HepG2 (cell line): ENCODE measurements at regions not wholly inside any gene's neighbourhood (a gene's known extent, or its start where the extent isn't known, plus 50 kb on each side); places are given as distances from the start of the nearest gene placed in this dataset.

ENCODE experiments used
- ATAC-seq: fragments of 200-7000 bp; cut with Tn5 transposase; 3 replicates; pipeline ENCODE4 v1.9.1; 2020; ENCODE audit warnings: mild to moderate bottlenecking, moderate library complexity
- BruUV-seq: library from RNA; stranded (reverse); fragments of 400-500 nt; replicated peaks from 2 replicates; lab custom pipeline; 2021; lab: Mats Ljungman, UMichigan
- CTCF ChIA-PET: fragments of 300-600 bp; formaldehyde crosslinking; extraction: SDS; loops from one replicate; lab custom pipeline; 2021; ENCODE audit warnings: low total read pairs, inconsistent platforms, low intra/inter-chr PET ratio; lab: Yijun Ruan, JAX
- POLR2A ChIA-PET: fragments of 350-600 bp; sonication (Branson Sonifier 250); formaldehyde crosslinking; loops from one replicate; lab custom pipeline; 2020; ENCODE audit warnings: antibody characterized with exemption, inconsistent platforms; lab: Yijun Ruan, JAX
- DNase-seq: peaks from one replicate; pipeline ENCODE4 v3.0.0-alpha.2; 2015; ENCODE audit warnings: low spot score
- FAIRE-seq: peaks from 3 replicates; lab custom pipeline; 2011; peaks lifted over from hg19 to GRCh38; lab: Jason Lieb, UNC
- H2AFZ ChIP-seq: one replicate; pipeline ENCODE4 v1.6.1; 2011; ENCODE audit warnings: low read length, inconsistent platforms
- H3K27ac ChIP-seq: fragments of 300-600 bp; 3 replicates; pipeline ENCODE4 v1.8.0; 2011; ENCODE audit warnings: mixed run types, mild to moderate bottlenecking, mixed read lengths, low read length, inconsistent platforms; ENCODE audit not compliant: insufficient read depth; ENCODE audit errors: extremely low read length
- H3K27me3 ChIP-seq, 2 experiments: fragments of 200-600 bp in 1 of 2; 2 replicates in 1 of 2; 3 replicates in 1 of 2; pipeline versions ENCODE4 v1.6.0 to v1.8.0; 2011; ENCODE audit warnings: low read length in 2 of 2, mild to moderate bottlenecking in 2 of 2, moderate library complexity in 2 of 2, inconsistent platforms in 1 of 2; ENCODE audit not compliant: insufficient read depth in 2 of 2, control insufficient read depth in 1 of 2
- H3K36me3 ChIP-seq, 2 experiments: fragments of 200-600 bp in 1 of 2; replicated peaks in 1 of 2; 2 replicates in 1 of 2; 3 replicates in 1 of 2; pipeline versions ENCODE4 v1.5.1 to v1.8.0; 2011; ENCODE audit warnings: low read length in 2 of 2, inconsistent platforms in 1 of 2; ENCODE audit not compliant: insufficient read depth in 2 of 2, control insufficient read depth in 1 of 2
- H3K4me1 ChIP-seq: 2 replicates; pipeline ENCODE4 v1.5.1; 2012; ENCODE audit warnings: low read length, inconsistent platforms; ENCODE audit not compliant: insufficient read depth
- H3K4me2 ChIP-seq: 2 replicates; pipeline ENCODE4 v1.6.0; 2011; ENCODE audit warnings: low read depth, low read length, inconsistent platforms
- H3K4me3 ChIP-seq, 3 experiments: fragments of 200-600 bp in 1 of 3; sonication (generic), shearing (Covaris generic) in 1 of 3; replicated peaks in 1 of 3; 2 replicates each; pipeline ENCODE4 v1.5.1; 2011 to 2016; ENCODE audit warnings: low read length in 3 of 3, inconsistent platforms in 2 of 3, low read depth in 2 of 3, mild to moderate bottlenecking in 2 of 3, control low read depth in 1 of 3, mixed read lengths in 1 of 3; ENCODE audit not compliant: insufficient read depth in 1 of 3
- H3K79me2 ChIP-seq: one replicate; pipeline ENCODE4 v1.6.1; 2011; ENCODE audit warnings: low read length, inconsistent platforms; ENCODE audit not compliant: insufficient read depth
- H3K9ac ChIP-seq: 2 replicates; pipeline ENCODE4 v1.6.0; 2011; ENCODE audit warnings: mild to moderate bottlenecking, low read depth, low read length, inconsistent platforms; ENCODE audit not compliant: insufficient read depth
- H3K9me3 ChIP-seq: 2 replicates; pipeline ENCODE4 v1.5.1; 2012; ENCODE audit warnings: mild to moderate bottlenecking, low read length
- H4K20me1 ChIP-seq: 2 replicates; pipeline ENCODE4 v1.6.0; 2011; ENCODE audit warnings: inconsistent platforms, mild to moderate bottlenecking, low read length, moderate library complexity; ENCODE audit not compliant: insufficient read depth
- CHD4 ChIP-seq: fragments of 200-600 bp; sonication (generic); IDR thresholded peaks from 2 replicates; pipeline ENCODE4 v1.7.0; 2017; ENCODE audit warnings: mild to moderate bottlenecking, low read length, borderline replicate concordance
- FOXJ3 ChIP-seq: sonication (generic); formaldehyde crosslinking; IDR thresholded peaks from 2 replicates; pipeline ENCODE4 v1.4.0; 2020; ENCODE audit warnings: missing genetic modification reagents, mild to moderate bottlenecking, borderline replicate concordance
- KLF16 ChIP-seq, 2 experiments: sonication (generic) in 1 of 2; formaldehyde crosslinking in 1 of 2; IDR thresholded peaks; 2 replicates each; pipeline versions ENCODE4 v1.6.1 to v1.8.0; 2016 to 2023; ENCODE audit warnings: missing genetic modification reagents in 2 of 2, missing compliant biosample characterization in 1 of 2
- NFIB ChIP-seq: sonication (generic); formaldehyde crosslinking; IDR thresholded peaks from 2 replicates; pipeline ENCODE4 v1.9.0; 2021; ENCODE audit warnings: missing genetic modification reagents, mild to moderate bottlenecking, borderline replicate concordance
- ZBTB7A ChIP-seq: sonication (generic); formaldehyde crosslinking; IDR thresholded peaks from 2 replicates; pipeline ENCODE4 v1.8.0; 2022; ENCODE audit warnings: mild to moderate bottlenecking, missing genetic modification reagents
- ZNF138 ChIP-seq: sonication (generic); formaldehyde crosslinking; IDR thresholded peaks from 2 replicates; pipeline ENCODE4 v1.5.0; 2020; ENCODE audit warnings: mild to moderate bottlenecking, low read depth, missing genetic modification reagents
- ZNF501 ChIP-seq: sonication (generic); formaldehyde crosslinking; IDR thresholded peaks from 2 replicates; pipeline ENCODE4 v1.5.1; 2020; ENCODE audit warnings: mild to moderate bottlenecking, moderate library complexity, missing genetic modification reagents
- ZNF780A ChIP-seq: sonication (generic); formaldehyde crosslinking; IDR thresholded peaks from 2 replicates; pipeline ENCODE4 v1.8.0; 2022; ENCODE audit warnings: mild to moderate bottlenecking, missing genetic modification reagents, moderate library complexity
- ZNF816 ChIP-seq: sonication (generic); formaldehyde crosslinking; IDR thresholded peaks from 2 replicates; pipeline ENCODE4 v1.8.0; 2022; ENCODE audit warnings: missing genetic modification reagents, mild to moderate bottlenecking, borderline replicate concordance
- ZNF850 ChIP-seq: sonication (generic); formaldehyde crosslinking; conservative IDR thresholded peaks from 2 replicates; pipeline ENCODE4 v1.9.0; 2021; ENCODE audit warnings: mild to moderate bottlenecking, missing genetic modification reagents
- WGBS: methylation state at CpG from one replicate; pipeline ENCODE4 v1.1.6; 2017; ENCODE audit warnings: low lambda C conversion rate; 5-methylcytosine and 5-hydroxymethylcytosine counted together
- in situ Hi-C: cut with HindIII; loops from 2 replicates; pipeline ENCODE4 v1.10.0; 2017; ENCODE audit warnings: low pct_unique_long_range_greater_than_20kb; ENCODE audit not compliant: extremely low pct_ligation_motif_present
- intact Hi-C: fragments of 100-400 bp; cut with micrococcal nuclease; formaldehyde crosslinking; loops from one replicate; pipeline ENCODE4 v1.10.0; 2022; ENCODE audit not compliant: unreplicated experiment
- TF ChIP-seq, protein P1 (sequence below): sonication (generic); formaldehyde crosslinking; IDR thresholded peaks from 2 replicates; pipeline ENCODE4 v1.5.1; 2020; ENCODE audit warnings: missing genetic modification reagents, mild to moderate bottlenecking, borderline replicate concordance
- TF ChIP-seq, protein P2 (sequence below): sonication (generic); formaldehyde crosslinking; IDR thresholded peaks from 2 replicates; pipeline ENCODE4 v1.4.0; 2020; ENCODE audit warnings: missing genetic modification reagents, borderline replicate concordance

GRCh38 chr3:174495928-174496327 is 363.2 kb upstream of the NAALADL2 start:
- ChIA-PET POLR2A (no interaction called here), CTCF (no interaction called here)
- Histone ChIP-seq H3K27me3 (no peaks in the 10 kb centered on the region), H2AFZ (no peak overlapping the region), H3K27ac (no peak overlapping the region), H3K4me3 (no peak overlapping the region), H3K9ac (no peak overlapping the region), H3K79me2 (no peaks in the 10 kb centered on the region), H4K20me1 (no peaks in the 10 kb centered on the region), H3K36me3 (no peaks in the 10 kb centered on the region), H3K9me3 (no peaks in the 10 kb centered on the region), H3K4me1 (no peaks in the 10 kb centered on the region), H3K4me2 (no peak overlapping the region)
- in situ Hi-C loops, result no loop called here
- no TSS peak for BruUV-seq
- DNase-seq (no peak), ATAC-seq (no peak), FAIRE-seq (no peak)
- whole genome bisulfite sequencing, result 0% methylated on average over 1 of the region's 1 CpG
- TF ChIP-seq CHD4 (no peak), KLF16 (CRISPR knock-in tag; IDR thresholded peaks at IDR 0.05) (no peak), ZBTB7A (CRISPR knock-in tag) (no peak)
- TF ChIP-seq, protein P1, sequence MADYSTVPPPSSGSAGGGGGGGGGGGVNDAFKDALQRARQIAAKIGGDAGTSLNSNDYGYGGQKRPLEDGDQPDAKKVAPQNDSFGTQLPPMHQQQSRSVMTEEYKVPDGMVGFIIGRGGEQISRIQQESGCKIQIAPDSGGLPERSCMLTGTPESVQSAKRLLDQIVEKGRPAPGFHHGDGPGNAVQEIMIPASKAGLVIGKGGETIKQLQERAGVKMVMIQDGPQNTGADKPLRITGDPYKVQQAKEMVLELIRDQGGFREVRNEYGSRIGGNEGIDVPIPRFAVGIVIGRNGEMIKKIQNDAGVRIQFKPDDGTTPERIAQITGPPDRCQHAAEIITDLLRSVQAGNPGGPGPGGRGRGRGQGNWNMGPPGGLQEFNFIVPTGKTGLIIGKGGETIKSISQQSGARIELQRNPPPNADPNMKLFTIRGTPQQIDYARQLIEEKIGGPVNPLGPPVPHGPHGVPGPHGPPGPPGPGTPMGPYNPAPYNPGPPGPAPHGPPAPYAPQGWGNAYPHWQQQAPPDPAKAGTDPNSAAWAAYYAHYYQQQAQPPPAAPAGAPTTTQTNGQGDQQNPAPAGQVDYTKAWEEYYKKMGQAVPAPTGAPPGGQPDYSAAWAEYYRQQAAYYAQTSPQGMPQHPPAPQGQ (CRISPR knock-in tag), result no peak
- intact Hi-C loops, result no loop called here

- Histone ChIP-seq H3K27ac (no peak overlapping the region), H3K27me3 (no peaks in the 10 kb centered on the region), H3K4me2 (no peak overlapping the region), H3K4me1 (no peaks in the 10 kb centered on the region), H4K20me1 (no peaks in the 10 kb centered on the region), H3K9ac (no peak overlapping the region), H3K36me3 (no peaks in the 10 kb centered on the region), H3K9me3 (no peaks in the 10 kb centered on the region), H3K79me2 (no peaks in the 10 kb centered on the region), H3K4me3 (no peak overlapping the region), H2AFZ (no peak overlapping the region)
- no TSS peak for BruUV-seq
- in situ Hi-C loops (no loop called here), intact Hi-C loops (no loop called here)
- DNase-seq (no peak), FAIRE-seq (no peak), ATAC-seq (no peak)
- ChIA-PET CTCF (no interaction called here), POLR2A (no interaction called here)
- 24% methylated on average over 2 of the region's 2 CpGs for WGBS
- TF ChIP-seq NFIB, result no peak
- no peak for TF ChIP-seq ZNF850 (CRISPR knock-in tag)
- no peak for TF ChIP-seq ZNF780A (CRISPR knock-in tag)
- TF ChIP-seq ZNF816 (CRISPR knock-in tag), result no peak
- TF ChIP-seq, protein P2, sequence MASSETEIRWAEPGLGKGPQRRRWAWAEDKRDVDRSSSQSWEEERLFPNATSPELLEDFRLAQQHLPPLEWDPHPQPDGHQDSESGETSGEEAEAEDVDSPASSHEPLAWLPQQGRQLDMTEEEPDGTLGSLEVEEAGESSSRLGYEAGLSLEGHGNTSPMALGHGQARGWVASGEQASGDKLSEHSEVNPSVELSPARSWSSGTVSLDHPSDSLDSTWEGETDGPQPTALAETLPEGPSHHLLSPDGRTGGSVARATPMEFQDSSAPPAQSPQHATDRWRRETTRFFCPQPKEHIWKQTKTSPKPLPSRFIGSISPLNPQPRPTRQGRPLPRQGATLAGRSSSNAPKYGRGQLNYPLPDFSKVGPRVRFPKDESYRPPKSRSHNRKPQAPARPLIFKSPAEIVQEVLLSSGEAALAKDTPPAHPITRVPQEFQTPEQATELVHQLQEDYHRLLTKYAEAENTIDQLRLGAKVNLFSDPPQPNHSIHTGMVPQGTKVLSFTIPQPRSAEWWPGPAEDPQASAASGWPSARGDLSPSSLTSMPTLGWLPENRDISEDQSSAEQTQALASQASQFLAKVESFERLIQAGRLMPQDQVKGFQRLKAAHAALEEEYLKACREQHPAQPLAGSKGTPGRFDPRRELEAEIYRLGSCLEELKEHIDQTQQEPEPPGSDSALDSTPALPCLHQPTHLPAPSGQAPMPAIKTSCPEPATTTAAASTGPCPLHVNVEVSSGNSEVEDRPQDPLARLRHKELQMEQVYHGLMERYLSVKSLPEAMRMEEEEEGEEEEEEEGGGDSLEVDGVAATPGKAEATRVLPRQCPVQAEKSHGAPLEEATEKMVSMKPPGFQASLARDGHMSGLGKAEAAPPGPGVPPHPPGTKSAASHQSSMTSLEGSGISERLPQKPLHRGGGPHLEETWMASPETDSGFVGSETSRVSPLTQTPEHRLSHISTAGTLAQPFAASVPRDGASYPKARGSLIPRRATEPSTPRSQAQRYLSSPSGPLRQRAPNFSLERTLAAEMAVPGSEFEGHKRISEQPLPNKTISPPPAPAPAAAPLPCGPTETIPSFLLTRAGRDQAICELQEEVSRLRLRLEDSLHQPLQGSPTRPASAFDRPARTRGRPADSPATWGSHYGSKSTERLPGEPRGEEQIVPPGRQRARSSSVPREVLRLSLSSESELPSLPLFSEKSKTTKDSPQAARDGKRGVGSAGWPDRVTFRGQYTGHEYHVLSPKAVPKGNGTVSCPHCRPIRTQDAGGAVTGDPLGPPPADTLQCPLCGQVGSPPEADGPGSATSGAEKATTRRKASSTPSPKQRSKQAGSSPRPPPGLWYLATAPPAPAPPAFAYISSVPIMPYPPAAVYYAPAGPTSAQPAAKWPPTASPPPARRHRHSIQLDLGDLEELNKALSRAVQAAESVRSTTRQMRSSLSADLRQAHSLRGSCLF (CRISPR knock-in tag), result no peak
- TF ChIP-seq ZNF138, result no peak
- no peak for TF ChIP-seq ZNF501 (CRISPR knock-in tag)
- TF ChIP-seq FOXJ3 (CRISPR knock-in tag), result no peak
Observed at GRCh38 chr3:174498638-174499037, 360.5 kb upstream of the NAALADL2 start.
